Activated CD8-positive, alpha-beta memory T cell treated with anti-CD3 and anti-CD28 coated beads, Interleukin-2, amount 50 U/mL, for 1 hour (primary cell): ENCODE measurements at regions not wholly inside any gene's neighbourhood (a gene's known extent, or its start where the extent isn't known, plus 50 kb on each side); places are given as distances from the start of the nearest gene placed in this dataset.

Experiments
- DNase-seq: peaks from one replicate; pipeline ENCODE4 v3.0.0-alpha.2; 2020; ENCODE audit errors: extremely low read depth

GRCh38 chr12:132439333-132439904 is 50.5 kb upstream of the FBRSL1 start:
- no peak for DNase-seq

GRCh38 chr12:132438726-132439125 is 51.2 kb upstream of the FBRSL1 start:
- no peak for DNase-seq

- DNase-seq: no peak
Observed at GRCh38 chr12:132437943-132438700, 51.8 kb upstream of the FBRSL1 start.

- DNase-seq: no peak
Observed at GRCh38 chr12:132437252-132437932, 52.6 kb upstream of the FBRSL1 start.

- DNase-seq: no peak
Observed at GRCh38 chr12:132436791-132437251, 53.1 kb upstream of the FBRSL1 start.

- no peak for DNase-seq
Observed at GRCh38 chr12:132435486-132436187, 54.3 kb upstream of the FBRSL1 start.

GRCh38 chr12:132433641-132434395 is 56.1 kb upstream of the FBRSL1 start:
- DNase-seq: no peak

GRCh38 chr12:132432721-132433577 is 57.0 kb upstream of the FBRSL1 start:
- DNase-seq: no peak

- no peak for DNase-seq
Observed at GRCh38 chr12:132432126-132432705, 57.7 kb upstream of the FBRSL1 start.

- DNase-seq: no peak
Observed at GRCh38 chr12:132430838-132431774, 58.8 kb upstream of the FBRSL1 start.

- DNase-seq: peak; percentile 37
Observed at GRCh38 chr12:132429946-132430643, 59.9 kb upstream of the FBRSL1 start.

- no peak for DNase-seq
Observed at GRCh38 chr12:132429602-132429945, 60.4 kb upstream of the FBRSL1 start.

- no peak for DNase-seq
Observed at GRCh38 chr12:132428936-132429601, 60.9 kb upstream of the FBRSL1 start.

GRCh38 chr12:132427999-132428935 is 61.7 kb upstream of the FBRSL1 start:
- no peak for DNase-seq

GRCh38 chr12:132427174-132427768 is 62.7 kb upstream of the FBRSL1 start:
- DNase-seq: no peak
